Gastrocnemius medialis (tissue), 4 donors: ENCODE measurements at regions not wholly inside any gene's neighbourhood (a gene's known extent, or its start where the extent isn't known, plus 50 kb on each side); places are given as distances from the start of the nearest gene placed in this dataset.

Source experiments
- POLR2A ChIP-seq, 2 donors: fragments of 450-650 bp; IDR thresholded peaks; one replicate each; pipeline ENCODE4 v1.6.1; 2017; ENCODE audit warnings: antibody characterized with exemption in 2 of 2, mild to moderate bottlenecking in 2 of 2, moderate library complexity in 2 of 2
- TF ChIP-seq, protein P1 (sequence below), 5 experiments: fragments of 450-650 bp in 3 of 5; fragments of 200-600 bp in 2 of 5; sonication (generic) in 2 of 5; IDR thresholded peaks in 4 of 5; conservative IDR thresholded peaks in 1 of 5; 1 replicate in 4 of 5; 2 replicates in 1 of 5; pipeline ENCODE4 v1.5.1; 2016 to 2019; ENCODE audit warnings: antibody characterized with exemption in 5 of 5, mild to moderate bottlenecking in 3 of 5, moderate library complexity in 3 of 5

DNA sequence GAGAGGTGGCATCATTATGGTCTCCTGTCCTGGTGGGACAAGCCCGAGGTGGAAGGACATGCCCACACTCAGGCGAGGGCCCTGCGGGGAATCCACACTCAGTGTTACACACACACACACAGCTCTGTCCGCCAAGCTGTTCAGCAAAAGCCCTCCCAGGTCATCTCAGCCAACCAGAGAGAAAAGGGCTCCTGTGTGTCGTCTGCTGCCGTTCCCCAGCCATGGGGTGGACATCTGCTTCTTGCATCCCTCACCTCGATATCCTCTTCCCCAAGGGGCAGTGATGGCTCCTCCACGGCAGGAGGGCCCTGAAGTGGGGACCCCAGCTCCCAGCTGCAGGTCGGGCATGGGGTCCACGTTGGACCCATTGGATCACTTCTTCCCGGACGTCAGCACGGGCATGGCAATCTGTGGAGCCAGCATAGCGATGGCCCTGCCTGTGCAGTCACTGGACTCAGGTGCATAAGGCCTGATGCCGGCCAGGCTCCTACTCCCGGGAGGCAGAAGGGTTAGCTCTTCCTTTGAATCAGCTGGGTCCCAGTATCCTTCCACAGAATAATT is 290.1 kb downstream of the C16orf95 start:
- TF ChIP-seq, protein P1, sequence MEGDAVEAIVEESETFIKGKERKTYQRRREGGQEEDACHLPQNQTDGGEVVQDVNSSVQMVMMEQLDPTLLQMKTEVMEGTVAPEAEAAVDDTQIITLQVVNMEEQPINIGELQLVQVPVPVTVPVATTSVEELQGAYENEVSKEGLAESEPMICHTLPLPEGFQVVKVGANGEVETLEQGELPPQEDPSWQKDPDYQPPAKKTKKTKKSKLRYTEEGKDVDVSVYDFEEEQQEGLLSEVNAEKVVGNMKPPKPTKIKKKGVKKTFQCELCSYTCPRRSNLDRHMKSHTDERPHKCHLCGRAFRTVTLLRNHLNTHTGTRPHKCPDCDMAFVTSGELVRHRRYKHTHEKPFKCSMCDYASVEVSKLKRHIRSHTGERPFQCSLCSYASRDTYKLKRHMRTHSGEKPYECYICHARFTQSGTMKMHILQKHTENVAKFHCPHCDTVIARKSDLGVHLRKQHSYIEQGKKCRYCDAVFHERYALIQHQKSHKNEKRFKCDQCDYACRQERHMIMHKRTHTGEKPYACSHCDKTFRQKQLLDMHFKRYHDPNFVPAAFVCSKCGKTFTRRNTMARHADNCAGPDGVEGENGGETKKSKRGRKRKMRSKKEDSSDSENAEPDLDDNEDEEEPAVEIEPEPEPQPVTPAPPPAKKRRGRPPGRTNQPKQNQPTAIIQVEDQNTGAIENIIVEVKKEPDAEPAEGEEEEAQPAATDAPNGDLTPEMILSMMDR (IDR thresholded peaks at IDR 0.05 in 4 of 5, conservative IDR thresholded peaks at IDR 0.05 in 1 of 5), result no peak
- no peak for TF ChIP-seq POLR2A (IDR thresholded peaks at IDR 0.05)
